WERI-Rb-1 (cell line): ENCODE measurements at regions not wholly inside any gene's neighbourhood (a gene's known extent, or its start where the extent isn't known, plus 50 kb on each side); places are given as distances from the start of the nearest gene placed in this dataset.
"Not testable (repeated sequence)": the region's sequence is repeated elsewhere in the genome, so short reads cannot be mapped to it uniquely, and the experiment has no call there.

ENCODE experiments used
- DNase-seq: peaks from one replicate; pipeline ENCODE4 v3.0.0-alpha.2; 2020
- H3K27ac ChIP-seq: fragments of 250-450 bp; sonication (Bioruptor Pico); 2 replicates; pipeline ENCODE4 v1.5.1; 2020; ENCODE audit warnings: mild to moderate bottlenecking, moderate library complexity
- H3K27me3 ChIP-seq: fragments of 250-450 bp; sonication (Bioruptor Pico); 2 replicates; pipeline ENCODE4 v1.5.1; 2021; ENCODE audit warnings: mild to moderate bottlenecking, low read depth, moderate library complexity; ENCODE audit not compliant: insufficient read depth, severe bottlenecking
- H3K36me3 ChIP-seq: fragments of 250-450 bp; sonication (Bioruptor Pico); 2 replicates; pipeline ENCODE4 v1.5.1; 2020; ENCODE audit warnings: mild to moderate bottlenecking, moderate library complexity
- H3K4me3 ChIP-seq: 2 replicates; pipeline ENCODE4 v1.5.1; 2011; ENCODE audit warnings: low read depth, mild to moderate bottlenecking, control low read depth, low read length
- H3K9me3 ChIP-seq: fragments of 250-450 bp; sonication (Bioruptor Pico); 2 replicates; pipeline ENCODE4 v1.5.1; 2021; ENCODE audit warnings: mild to moderate bottlenecking, moderate library complexity; ENCODE audit not compliant: severe bottlenecking
- TF ChIP-seq, protein P1 (sequence below): IDR thresholded peaks from 2 replicates; pipeline ENCODE4 v1.5.1; 2011; ENCODE audit warnings: low read depth, mild to moderate bottlenecking, control low read depth, inconsistent platforms, low read length

DNA sequence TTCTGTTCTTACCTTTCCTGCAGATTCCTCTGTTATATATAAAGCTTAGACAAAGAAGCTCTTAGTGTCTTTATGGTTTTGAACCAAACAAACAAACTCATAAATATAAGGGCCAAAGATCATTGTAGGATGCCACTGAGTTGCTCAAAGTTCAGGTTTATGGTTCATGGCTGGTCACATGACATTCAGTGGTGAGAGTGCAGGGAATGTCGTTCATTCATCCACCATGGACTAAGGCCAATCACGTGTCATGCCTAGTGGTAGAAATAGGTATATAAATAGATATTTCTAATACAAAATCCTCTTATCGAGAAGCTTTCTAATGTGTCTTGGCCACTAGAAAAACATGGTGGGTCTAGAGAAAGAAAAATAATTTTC lies 119.4 kb downstream of the GATA3 start:
- Histone ChIP-seq H3K27ac (no peak overlapping the region), H3K4me3 (no peak overlapping the region), H3K9me3 (no peaks in the 10 kb centered on the region), H3K27me3 (peaks cover 4% of the 10 kb centered on the region), H3K36me3 (no peaks in the 10 kb centered on the region)
- DNase-seq, result no peak
- TF ChIP-seq, protein P1, sequence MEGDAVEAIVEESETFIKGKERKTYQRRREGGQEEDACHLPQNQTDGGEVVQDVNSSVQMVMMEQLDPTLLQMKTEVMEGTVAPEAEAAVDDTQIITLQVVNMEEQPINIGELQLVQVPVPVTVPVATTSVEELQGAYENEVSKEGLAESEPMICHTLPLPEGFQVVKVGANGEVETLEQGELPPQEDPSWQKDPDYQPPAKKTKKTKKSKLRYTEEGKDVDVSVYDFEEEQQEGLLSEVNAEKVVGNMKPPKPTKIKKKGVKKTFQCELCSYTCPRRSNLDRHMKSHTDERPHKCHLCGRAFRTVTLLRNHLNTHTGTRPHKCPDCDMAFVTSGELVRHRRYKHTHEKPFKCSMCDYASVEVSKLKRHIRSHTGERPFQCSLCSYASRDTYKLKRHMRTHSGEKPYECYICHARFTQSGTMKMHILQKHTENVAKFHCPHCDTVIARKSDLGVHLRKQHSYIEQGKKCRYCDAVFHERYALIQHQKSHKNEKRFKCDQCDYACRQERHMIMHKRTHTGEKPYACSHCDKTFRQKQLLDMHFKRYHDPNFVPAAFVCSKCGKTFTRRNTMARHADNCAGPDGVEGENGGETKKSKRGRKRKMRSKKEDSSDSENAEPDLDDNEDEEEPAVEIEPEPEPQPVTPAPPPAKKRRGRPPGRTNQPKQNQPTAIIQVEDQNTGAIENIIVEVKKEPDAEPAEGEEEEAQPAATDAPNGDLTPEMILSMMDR, result no peak

DNA sequence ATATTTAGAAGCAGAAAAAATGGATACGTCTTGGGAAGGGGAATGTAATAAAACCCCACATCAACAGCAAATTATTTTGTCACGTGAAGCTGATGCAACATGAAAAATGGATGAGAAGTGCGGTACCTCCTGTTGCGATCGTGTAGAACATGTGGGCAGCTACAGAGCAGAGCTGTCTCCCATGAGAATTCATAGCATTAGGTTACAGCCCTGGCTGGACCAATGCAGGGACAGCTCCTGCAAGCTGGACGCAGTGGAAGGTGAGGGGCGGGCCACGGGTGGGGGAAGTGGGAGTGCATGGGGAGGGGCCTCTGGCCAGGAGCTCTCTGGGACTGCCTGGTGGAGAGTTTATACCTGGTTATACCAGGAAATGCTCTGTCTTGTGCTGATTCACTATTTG lies 120.3 kb downstream of the GATA3 start:
- no peak overlapping the region for H3K27ac ChIP-seq
- no peak overlapping the region for H3K4me3 ChIP-seq
- H3K9me3 ChIP-seq, result no peaks in the 10 kb centered on the region
- no peak for DNase-seq
- no peaks in the 10 kb centered on the region for H3K36me3 ChIP-seq
- H3K27me3 ChIP-seq, result peaks cover 4% of the 10 kb centered on the region
- TF ChIP-seq, protein P1, result no peak

DNA sequence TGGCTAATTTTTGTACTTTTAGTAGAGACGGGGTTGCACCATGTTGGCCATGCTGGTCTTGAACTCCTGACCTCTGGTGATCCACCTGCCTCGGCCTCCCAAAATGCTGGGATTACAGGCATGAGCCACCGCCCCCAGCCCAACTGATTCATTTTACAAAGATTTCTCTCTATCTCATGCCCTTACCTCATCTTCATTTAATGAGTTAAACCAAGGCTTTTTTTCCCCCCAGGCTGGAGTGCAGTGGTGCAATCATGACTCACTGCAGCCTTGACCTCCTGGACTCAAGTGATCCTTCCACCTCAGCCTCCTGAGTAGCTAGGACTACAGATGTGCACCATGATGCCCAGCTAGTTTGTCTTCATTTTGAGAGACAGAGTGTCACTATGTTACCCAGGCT lies 123.0 kb downstream of the GATA3 start:
- not testable (repeated sequence) for H3K27me3 ChIP-seq, H3K9me3 ChIP-seq, H3K4me3 ChIP-seq, H3K36me3 ChIP-seq, DNase-seq, H3K27ac ChIP-seq

DNA sequence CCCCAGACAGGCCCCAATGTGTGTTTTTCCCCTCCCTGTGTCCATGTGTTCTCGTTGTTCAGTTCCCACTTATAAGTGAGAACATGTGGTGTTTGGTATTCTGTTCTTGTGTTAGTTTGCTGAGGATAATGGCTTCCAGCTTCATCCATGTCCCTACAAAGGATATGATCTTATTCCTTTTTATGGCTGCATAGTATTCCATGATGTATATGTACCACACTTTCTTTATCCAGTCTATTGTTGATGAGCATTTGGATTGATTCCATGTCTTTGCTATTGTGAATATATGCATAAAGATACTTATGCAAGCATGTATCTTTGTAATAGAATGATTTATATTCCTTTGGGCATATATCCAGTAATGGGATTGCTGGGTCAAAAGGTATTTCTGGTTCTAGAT lies 125.3 kb downstream of the GATA3 start:
- H3K4me3 ChIP-seq, DNase-seq, H3K36me3 ChIP-seq, H3K27me3 ChIP-seq, H3K27ac ChIP-seq, H3K9me3 ChIP-seq: not testable (repeated sequence)

DNA sequence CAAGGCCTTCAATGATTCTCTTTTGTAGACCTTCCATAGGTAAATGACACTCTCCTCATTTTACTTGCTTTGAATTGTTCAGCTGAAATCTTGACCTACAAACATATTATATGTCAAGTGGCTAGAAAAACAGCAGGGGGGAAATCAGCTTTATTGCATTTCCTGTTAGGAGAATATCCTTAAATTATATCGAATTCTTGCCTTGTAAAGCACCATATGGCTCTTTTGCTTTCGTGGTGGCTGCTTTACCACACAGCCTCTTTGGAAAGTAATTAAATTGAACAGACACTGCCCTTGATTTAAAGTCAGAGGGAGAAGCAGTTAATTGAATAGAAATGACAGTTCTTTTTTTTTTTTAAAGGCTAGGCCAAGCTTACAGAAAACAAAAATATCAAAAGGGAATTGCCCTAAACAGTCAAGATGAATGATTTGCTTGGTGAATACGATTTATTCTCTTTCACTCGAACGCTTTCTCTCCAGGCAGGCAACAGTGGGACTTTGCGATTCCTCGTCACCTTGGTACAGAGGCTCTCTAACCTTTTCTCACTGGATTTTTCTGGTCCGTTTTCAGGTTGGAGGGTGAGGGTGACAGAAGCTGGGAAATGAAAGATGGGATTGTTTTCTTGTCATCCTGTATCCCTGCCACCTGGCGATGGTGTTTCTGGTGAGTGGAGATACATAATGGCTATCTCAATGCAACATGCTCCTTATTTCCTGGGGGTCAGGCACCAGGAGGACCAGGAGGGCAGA lies 126.0 kb downstream of the GATA3 start:
- Histone ChIP-seq H3K4me3 (no peak overlapping the region), H3K36me3 (no peaks in the 10 kb centered on the region), H3K9me3 (no peaks in the 10 kb centered on the region), H3K27me3 (no peaks in the 10 kb centered on the region), H3K27ac (no peak overlapping the region)
- no peak for DNase-seq
- TF ChIP-seq, protein P1, result no peak

DNA sequence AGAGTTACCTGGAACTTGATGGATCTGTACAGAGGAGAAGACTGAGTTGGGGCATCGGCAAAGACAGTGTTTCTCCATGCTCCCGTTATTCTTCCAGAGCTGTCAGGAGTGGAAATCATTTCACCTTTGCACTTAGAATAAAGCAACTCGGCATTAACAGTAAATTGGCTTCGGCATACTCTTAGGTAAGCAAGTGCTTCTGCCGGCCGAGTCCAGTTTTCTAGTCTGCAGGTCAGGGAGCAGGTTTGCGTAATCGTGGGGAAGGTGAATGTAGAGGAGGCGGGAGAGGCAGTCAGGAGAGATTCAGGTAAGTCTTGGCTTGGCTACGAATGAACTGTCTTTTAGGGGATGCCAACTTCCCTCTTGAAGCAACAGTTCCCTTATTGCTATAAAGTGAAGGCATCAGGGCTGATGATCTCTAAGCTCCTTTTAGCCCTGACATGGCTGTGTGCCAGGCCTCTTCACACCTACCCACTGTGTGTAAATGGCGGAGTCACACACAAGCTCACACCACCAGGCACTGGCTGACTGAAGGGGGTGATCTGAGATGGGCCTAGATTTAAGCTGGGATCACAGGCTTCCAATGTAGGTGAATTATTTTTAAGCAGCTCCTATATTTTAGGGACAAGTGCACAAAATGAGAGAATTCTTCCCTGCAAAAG lies 127.1 kb downstream of the GATA3 start:
- H3K4me3 ChIP-seq, result no peak overlapping the region
- H3K9me3 ChIP-seq, result no peaks in the 10 kb centered on the region
- no peak for DNase-seq
- no peaks in the 10 kb centered on the region for H3K36me3 ChIP-seq
- TF ChIP-seq, protein P1, result no peak
- H3K27me3 ChIP-seq, result no peaks in the 10 kb centered on the region
- no peak overlapping the region for H3K27ac ChIP-seq

DNA sequence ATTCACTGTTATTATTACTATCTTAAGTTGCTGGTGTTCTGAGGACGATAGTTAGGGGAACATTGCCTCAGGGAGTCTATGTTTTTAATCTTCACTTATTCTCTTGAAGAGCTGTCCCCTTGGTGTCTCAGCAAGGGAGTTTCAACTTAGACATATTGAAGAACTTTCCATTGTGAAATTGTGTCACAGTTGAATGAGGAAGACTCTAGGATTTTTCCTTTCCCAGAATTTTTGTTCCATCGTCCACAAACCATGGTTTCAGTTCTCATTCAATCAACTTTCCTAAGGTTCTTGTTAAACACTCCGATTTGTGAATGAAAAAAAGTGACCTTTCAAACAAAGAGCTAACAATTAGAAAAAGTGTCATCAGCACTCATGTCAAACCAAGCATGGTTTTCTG lies 128.3 kb downstream of the GATA3 start:
- DNase-seq, result no peak
- TF ChIP-seq, protein P1, result no peak
- H3K9me3 ChIP-seq, result no peaks in the 10 kb centered on the region
- H3K4me3 ChIP-seq, result no peak overlapping the region
- H3K27me3 ChIP-seq, result no peaks in the 10 kb centered on the region
- H3K27ac ChIP-seq, result no peak overlapping the region
- H3K36me3 ChIP-seq, result no peaks in the 10 kb centered on the region
